K562 (cell line): ENCODE measurements at regions not wholly inside any gene's neighbourhood (a gene's known extent, or its start where the extent isn't known, plus 50 kb on each side); places are given as distances from the start of the nearest gene placed in this dataset.

Source experiments
- ATAC-seq: fragments of 200-7000 bp; cut with Tn5 transposase; 3 replicates; pipeline ENCODE4 v1.9.1; 2020; ENCODE audit warnings: moderate library complexity
- BruUV-seq: library from RNA; stranded (reverse); fragments of 400-500 nt; replicated peaks from 2 replicates; lab custom pipeline; 2021; lab: Mats Ljungman, UMichigan
- CTCF ChIA-PET: fragments of 300-600 bp; formaldehyde crosslinking; extraction: SDS; loops from one replicate; lab custom pipeline; 2021; ENCODE audit warnings: low intra/inter-chr PET ratio; lab: Yijun Ruan, JAX
- POLR2A ChIA-PET: fragments of 300-600, 350-650 bp; sonication (Branson Sonifier 250); formaldehyde crosslinking; extraction: SDS; loops from one replicate; lab custom pipeline; 2021; ENCODE audit warnings: antibody characterized with exemption, inconsistent platforms; lab: Yijun Ruan, JAX
- DNase-seq, 4 experiments: peaks; one replicate each; pipeline versions ENCODE4 v3.0.0 to v3.0.0-alpha.2; 2011 to 2018; ENCODE audit warnings: low spot score in 3 of 4, mixed read lengths in 3 of 4; ENCODE audit errors: extremely low read depth in 1 of 4
- FAIRE-seq: peaks from 2 replicates; lab custom pipeline; 2011; peaks lifted over from hg19 to GRCh38; lab: Jason Lieb, UNC
- H2AFZ ChIP-seq: 2 replicates; pipeline ENCODE4 v1.6.0; 2011; ENCODE audit warnings: low read depth, low read length, control low read depth, inconsistent platforms
- H3K27ac ChIP-seq: fragments of 200-600 bp; 3 replicates; pipeline ENCODE4 v1.8.0; 2011; ENCODE audit warnings: low read depth, mild to moderate bottlenecking, control low read depth, inconsistent platforms, low read length, moderate library complexity, mixed read lengths; ENCODE audit errors: extremely low read depth
- H3K27me3 ChIP-seq, 2 experiments: fragments of 300-600 bp in 1 of 2; 2 replicates in 1 of 2; 3 replicates in 1 of 2; pipeline versions ENCODE4 v1.6.0 to v1.8.0; 2011; ENCODE audit warnings: inconsistent platforms in 2 of 2, low read length in 2 of 2, mild to moderate bottlenecking in 1 of 2, mixed read lengths in 1 of 2, moderate library complexity in 1 of 2; ENCODE audit not compliant: control insufficient read depth in 2 of 2, insufficient read depth in 2 of 2
- H3K36me3 ChIP-seq: fragments of 300-600 bp; 3 replicates; pipeline ENCODE4 v1.8.0; 2011; ENCODE audit warnings: mild to moderate bottlenecking, low read length, inconsistent platforms; ENCODE audit not compliant: control insufficient read depth, insufficient read depth
- H3K4me1 ChIP-seq, 2 experiments: fragments of 200-600 bp in 1 of 2; replicated peaks in 1 of 2; 2 replicates in 1 of 2; 3 replicates in 1 of 2; pipeline versions ENCODE4 v1.5.1 to v1.8.0; 2011; ENCODE audit warnings: inconsistent platforms in 2 of 2, low read length in 2 of 2, mild to moderate bottlenecking in 1 of 2, mixed read lengths in 1 of 2, moderate library complexity in 1 of 2; ENCODE audit not compliant: control insufficient read depth in 2 of 2, insufficient read depth in 2 of 2
- H3K4me2 ChIP-seq: 2 replicates; pipeline ENCODE4 v1.6.1; 2011; ENCODE audit warnings: low read length, control low read depth, inconsistent platforms, mixed read lengths; ENCODE audit not compliant: insufficient read depth
- H3K4me3 ChIP-seq: fragments of 200-600 bp; sonication (generic), shearing (Covaris generic); 2 replicates; pipeline ENCODE4 v1.5.1; 2016; ENCODE audit warnings: control low read depth, inconsistent platforms
- H3K79me2 ChIP-seq: fragments of 200-600 bp; 3 replicates; pipeline ENCODE4 v1.8.0; 2011; ENCODE audit warnings: low read length, inconsistent platforms; ENCODE audit not compliant: control insufficient read depth, insufficient read depth
- H3K9ac ChIP-seq, 2 experiments: 2 replicates each; pipeline versions ENCODE4 v1.6.0 to v1.6.1; 2011; ENCODE audit warnings: low read depth in 2 of 2, low read length in 2 of 2, control low read depth in 1 of 2, inconsistent platforms in 1 of 2, mild to moderate bottlenecking in 1 of 2, mixed read lengths in 1 of 2; ENCODE audit not compliant: insufficient read depth in 1 of 2
- H3K9me1 ChIP-seq: one replicate; pipeline ENCODE4 v1.6.0; 2011; ENCODE audit warnings: inconsistent platforms, mild to moderate bottlenecking, low read length, moderate library complexity; ENCODE audit not compliant: control insufficient read depth, insufficient read depth
- H3K9me3 ChIP-seq: replicated peaks from 2 replicates; pipeline ENCODE4 v1.5.1; 2011; ENCODE audit warnings: low read depth, low read length, inconsistent platforms; ENCODE audit not compliant: control insufficient read depth, insufficient read depth
- H4K20me1 ChIP-seq: replicated peaks from 2 replicates; pipeline ENCODE4 v1.6.1; 2011; ENCODE audit warnings: low read length, inconsistent platforms, mixed read lengths; ENCODE audit not compliant: control insufficient read depth, insufficient read depth
- CREBBP ChIP-seq: IDR thresholded peaks from one replicate; pipeline ENCODE4 v1.6.1; 2012; ENCODE audit warnings: low read depth, mild to moderate bottlenecking, control low read depth, inconsistent platforms, low read length
- KLF10 ChIP-seq: fragments of 250-450 bp; sonication (Bioruptor Pico); IDR thresholded peaks from 2 replicates; pipeline ENCODE4 v1.6.1; 2021; ENCODE audit warnings: matching md5 sums
- MAFG ChIP-seq: fragments of 450-650 bp; conservative IDR thresholded peaks from 2 replicates; pipeline ENCODE4 v1.6.1; 2016; ENCODE audit warnings: missing genetic modification characterization, missing compliant biosample characterization
- NR2C1 ChIP-seq, 2 experiments: fragments of 450-650 bp; IDR thresholded peaks; 2 replicates each; pipeline ENCODE4 v1.6.1; 2017; ENCODE audit warnings: mild to moderate bottlenecking in 2 of 2, antibody characterized with exemption in 1 of 2, inconsistent platforms in 1 of 2, missing compliant biosample characterization in 1 of 2, missing genetic modification characterization in 1 of 2
- PPARD ChIP-seq: fragments of 250-450 bp; sonication (Bioruptor Pico); IDR thresholded peaks from 2 replicates; pipeline ENCODE4 v1.8.0; 2022; ENCODE audit warnings: inconsistent platforms, mild to moderate bottlenecking, moderate library complexity
- RBM15 ChIP-seq: fragments of 200-400 bp; formaldehyde crosslinking; IDR thresholded peaks from 2 replicates; pipeline ENCODE4 v1.6.1; 2018; ENCODE audit warnings: mild to moderate bottlenecking, low read length, moderate library complexity; ENCODE audit not compliant: insufficient read depth
- SMAD1 ChIP-seq: fragments of 150-350 bp; IDR thresholded peaks from 2 replicates; pipeline ENCODE4 v1.6.1; 2014; ENCODE audit warnings: low read length, low read depth; ENCODE audit not compliant: partially characterized antibody
- ZZZ3 ChIP-seq: fragments of 450-650 bp; IDR thresholded peaks from 2 replicates; pipeline ENCODE4 v1.6.1; 2016; ENCODE audit warnings: antibody characterized with exemption, mild to moderate bottlenecking, moderate library complexity
- in situ Hi-C: fragments of 300-500 bp; cut with MboI; formaldehyde crosslinking; loops from 4 replicates; pipeline ENCODE4 v1.15.0; 2018; ENCODE audit warnings: inconsistent platforms, mixed read lengths
- intact Hi-C: fragments of 100-400 bp; cut with micrococcal nuclease; formaldehyde crosslinking; loops from 2 replicates; pipeline ENCODE4 v1.14.2; 2022
- TF ChIP-seq, protein P1 (sequence below): fragments of 150-350 bp; IDR thresholded peaks from 2 replicates; pipeline ENCODE4 v1.6.1; 2014; ENCODE audit warnings: low read depth, mild to moderate bottlenecking, low read length, borderline replicate concordance

DNA sequence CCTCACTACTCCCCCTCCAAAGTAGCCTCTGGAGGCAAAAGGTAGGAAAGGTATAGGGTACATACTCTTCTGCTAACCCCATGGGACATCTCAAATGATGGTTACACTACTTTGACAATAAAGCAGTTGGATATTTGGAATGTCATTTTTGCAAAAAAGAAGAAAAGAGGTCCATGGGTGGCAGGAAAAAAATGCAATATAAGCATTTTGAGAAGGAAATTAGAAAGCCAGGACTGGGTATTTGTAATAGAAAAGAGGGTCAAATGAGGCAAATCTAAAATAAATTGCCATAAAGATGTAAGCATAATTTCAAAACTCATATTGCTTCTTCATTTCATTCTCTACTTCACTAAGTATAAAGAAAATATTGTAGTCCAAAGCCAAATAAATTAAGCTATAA lies 280.2 kb downstream of the NOL4 start (continued):
- TF ChIP-seq CREBBP (no peak), RBM15 (no peak), NR2C1 (IDR thresholded peaks at IDR 0.05) (no peak), NR2C1 (tag; IDR thresholded peaks at IDR 0.05) (no peak), ZZZ3 (no peak)

DNA sequence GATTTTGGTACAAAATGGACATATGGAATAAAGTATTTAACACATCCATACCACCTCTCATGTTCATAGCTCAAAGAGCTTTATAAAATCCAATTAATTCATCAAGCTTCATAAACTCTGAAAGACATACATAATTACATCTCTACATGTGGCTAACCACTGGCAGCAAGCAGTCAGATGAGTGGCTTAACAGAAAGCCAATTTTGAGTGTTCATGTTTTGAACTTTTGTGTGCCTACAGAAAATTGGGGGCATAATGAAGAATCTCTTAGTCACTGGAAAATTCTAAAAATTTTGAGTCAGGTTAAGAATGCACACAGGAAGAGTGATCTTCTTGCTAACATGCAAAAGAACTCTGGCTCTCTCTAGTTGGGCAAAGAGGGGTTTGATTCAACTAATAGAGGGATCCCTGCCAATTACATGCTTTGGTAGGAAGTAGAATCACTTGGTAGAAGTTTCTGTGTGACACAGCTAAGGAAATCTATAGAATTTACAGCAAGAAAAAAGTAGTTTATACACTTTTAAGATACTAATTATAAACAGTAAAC lies 287.4 kb downstream of the NOL4 start:
- Histone ChIP-seq H3K79me2 (no peaks in the 10 kb centered on the region), H3K9ac (no peak overlapping the region), H3K9me1 (no peaks in the 10 kb centered on the region), H3K9me3 (peaks cover 2% of the 10 kb centered on the region), H3K36me3 (no peaks in the 10 kb centered on the region), H3K4me3 (no peak overlapping the region), H3K4me2 (no peak overlapping the region), H3K27ac (no peak overlapping the region), H2AFZ (no peak overlapping the region), H3K4me1 (no peaks in the 10 kb centered on the region), H4K20me1 (no peaks in the 10 kb centered on the region), H3K27me3 (no peaks in the 10 kb centered on the region)
- TF ChIP-seq, protein P1, sequence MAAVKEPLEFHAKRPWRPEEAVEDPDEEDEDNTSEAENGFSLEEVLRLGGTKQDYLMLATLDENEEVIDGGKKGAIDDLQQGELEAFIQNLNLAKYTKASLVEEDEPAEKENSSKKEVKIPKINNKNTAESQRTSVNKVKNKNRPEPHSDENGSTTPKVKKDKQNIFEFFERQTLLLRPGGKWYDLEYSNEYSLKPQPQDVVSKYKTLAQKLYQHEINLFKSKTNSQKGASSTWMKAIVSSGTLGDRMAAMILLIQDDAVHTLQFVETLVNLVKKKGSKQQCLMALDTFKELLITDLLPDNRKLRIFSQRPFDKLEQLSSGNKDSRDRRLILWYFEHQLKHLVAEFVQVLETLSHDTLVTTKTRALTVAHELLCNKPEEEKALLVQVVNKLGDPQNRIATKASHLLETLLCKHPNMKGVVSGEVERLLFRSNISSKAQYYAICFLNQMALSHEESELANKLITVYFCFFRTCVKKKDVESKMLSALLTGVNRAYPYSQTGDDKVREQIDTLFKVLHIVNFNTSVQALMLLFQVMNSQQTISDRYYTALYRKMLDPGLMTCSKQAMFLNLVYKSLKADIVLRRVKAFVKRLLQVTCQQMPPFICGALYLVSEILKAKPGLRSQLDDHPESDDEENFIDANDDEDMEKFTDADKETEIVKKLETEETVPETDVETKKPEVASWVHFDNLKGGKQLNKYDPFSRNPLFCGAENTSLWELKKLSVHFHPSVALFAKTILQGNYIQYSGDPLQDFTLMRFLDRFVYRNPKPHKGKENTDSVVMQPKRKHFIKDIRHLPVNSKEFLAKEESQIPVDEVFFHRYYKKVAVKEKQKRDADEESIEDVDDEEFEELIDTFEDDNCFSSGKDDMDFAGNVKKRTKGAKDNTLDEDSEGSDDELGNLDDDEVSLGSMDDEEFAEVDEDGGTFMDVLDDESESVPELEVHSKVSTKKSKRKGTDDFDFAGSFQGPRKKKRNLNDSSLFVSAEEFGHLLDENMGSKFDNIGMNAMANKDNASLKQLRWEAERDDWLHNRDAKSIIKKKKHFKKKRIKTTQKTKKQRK = no peak
- TF ChIP-seq SMAD1 (no peak), PPARD (no peak), MAFG (tag) (no peak), KLF10 (no peak)
- FAIRE-seq (no peak), DNase-seq (no peak), ATAC-seq (no peak)
- intact Hi-C loops = no loop called here
- CTCF ChIA-PET = no interaction called here
- in situ Hi-C loops = no loop called here
- no TSS peak for BruUV-seq
- POLR2A ChIA-PET = no interaction called here
